ENCODE measurements at regions not wholly inside any gene's neighbourhood (a gene's known extent, or its start where the extent isn't known, plus 50 kb on each side); places are given as distances from the start of the nearest gene placed in this dataset.
"Not testable (repeated sequence)": the region's sequence is repeated elsewhere in the genome, so short reads cannot be mapped to it uniquely, and the experiment has no call there.

- ChIA-PET RAD21 (ENCODE audit: low non-redundant PET in 1 of 2, low total read pairs in 2 of 2, uncharacterized antibody in 2 of 2, unreplicated experiment in 2 of 2) (no interaction called here), POLR2A (interaction anchor here (0.6 kb wide), 1 partner anchor 217 kb away, joined by 3 read pairs; no protein-coding TSS in a partner anchor), CTCF (no interaction called here)
- DNase-seq (ENCODE audit: low read depth, low spot score): no peak
- ATAC-seq: no peak
- H3K27me3 ChIP-seq (ENCODE audit: insufficient read depth, low read length): no peaks in the 10 kb centered on the region
- H3K4me2 ChIP-seq (ENCODE audit: low read length): no peak overlapping the region
- peaks cover 0 to 5% of the 10 kb centered on the region in 2 experiments; a peak in 1 of 4 replicates for H3K9me3 ChIP-seq (ENCODE audit: control insufficient read depth in 1 of 2, insufficient read depth in 1 of 2, low read depth in 1 of 2, low read length in 2 of 2)
- H3K27ac ChIP-seq (ENCODE audit: low read depth, low read length): no peak overlapping the region
- intact Hi-C loops (cut with micrococcal nuclease): no loop called here
- 0 out of 4 replicates have a peak, but pooled peaks cover 0 to 3% of the 10 kb centered on the region in 2 experiments for H3K4me1 ChIP-seq (ENCODE audit: control insufficient read depth in 1 of 2, insufficient read depth in 2 of 2, low read length in 2 of 2)
- H3K36me3 ChIP-seq (ENCODE audit: control insufficient read depth in 1 of 2, insufficient read depth in 2 of 2, low read length in 2 of 2): no peaks in the 10 kb centered on the region
- no peaks in the 10 kb centered on the region for H3K79me2 ChIP-seq (ENCODE audit: insufficient read depth, low read length)
- no peak overlapping the region for H2AFZ ChIP-seq (ENCODE audit: low read depth, low read length, poor library complexity, severe bottlenecking)
- H3K9ac ChIP-seq (ENCODE audit: low read length): no peak overlapping the region
- no peaks in the 10 kb centered on the region for H4K20me1 ChIP-seq (ENCODE audit: insufficient read depth)
- no peak for TF ChIP-seq ELF1 (IDR thresholded peaks at IDR 0.05; ENCODE audit: borderline replicate concordance, low read depth)
- TF ChIP-seq EZH2 (IDR thresholded peaks at IDR 0.05): no peak
- TF ChIP-seq EGR1 (IDR thresholded peaks at IDR 0.05; ENCODE audit: low read depth): no peak
- H3K4me3 ChIP-seq (replicated peaks in 1 of 2; ENCODE audit: low read depth in 1 of 2, low read length in 2 of 2): no peak overlapping the region
- H3K9me2 ChIP-seq (ENCODE audit: insufficient read depth): no peaks in the 10 kb centered on the region
- BruUV-seq (replicated peaks): no TSS peak
Observed at GRCh38 chr3:152688313-152688712, 146.6 kb upstream of the P2RY1 start.

- CTCF ChIA-PET; H3K79me2 ChIP-seq (ENCODE audit: insufficient read depth, low read length); BruUV-seq (replicated peaks); H3K9me2 ChIP-seq (ENCODE audit: insufficient read depth); POLR2A ChIA-PET; H3K9ac ChIP-seq (ENCODE audit: low read length); H3K27me3 ChIP-seq (ENCODE audit: insufficient read depth, low read length); DNase-seq (ENCODE audit: low read depth, low spot score); H4K20me1 ChIP-seq (ENCODE audit: insufficient read depth); H3K4me2 ChIP-seq (ENCODE audit: low read length); H3K9me3 ChIP-seq (ENCODE audit: control insufficient read depth in 1 of 2, insufficient read depth in 1 of 2, low read depth in 1 of 2, low read length in 2 of 2); RAD21 ChIA-PET (ENCODE audit: low non-redundant PET in 1 of 2, low total read pairs in 2 of 2, uncharacterized antibody in 2 of 2, unreplicated experiment in 2 of 2); H2AFZ ChIP-seq (ENCODE audit: low read depth, low read length, poor library complexity, severe bottlenecking); ATAC-seq; H3K36me3 ChIP-seq (ENCODE audit: control insufficient read depth in 1 of 2, insufficient read depth in 2 of 2, low read length in 2 of 2); H3K4me1 ChIP-seq (ENCODE audit: control insufficient read depth in 1 of 2, insufficient read depth in 2 of 2, low read length in 2 of 2); H3K4me3 ChIP-seq (replicated peaks in 1 of 2; ENCODE audit: low read depth in 1 of 2, low read length in 2 of 2); H3K27ac ChIP-seq (ENCODE audit: low read depth, low read length): not testable (repeated sequence)
- intact Hi-C loops (cut with micrococcal nuclease): loop anchor here (10.0 kb wide), 1 partner anchor 262 kb away; no protein-coding TSS in a partner anchor
Observed at GRCh38 chr3:152692326-152692725, 142.6 kb upstream of the P2RY1 start.

GRCh38 chr3:152693521-152694250 is 141.2 kb upstream of the P2RY1 start:
- H3K9ac ChIP-seq (ENCODE audit: low read length); BruUV-seq (replicated peaks); H3K9me3 ChIP-seq (ENCODE audit: control insufficient read depth in 1 of 2, insufficient read depth in 1 of 2, low read depth in 1 of 2, low read length in 2 of 2); ATAC-seq; POLR2A ChIA-PET; H3K4me3 ChIP-seq (replicated peaks in 1 of 2; ENCODE audit: low read depth in 1 of 2, low read length in 2 of 2); H2AFZ ChIP-seq (ENCODE audit: low read depth, low read length, poor library complexity, severe bottlenecking); H3K79me2 ChIP-seq (ENCODE audit: insufficient read depth, low read length); RAD21 ChIA-PET (ENCODE audit: low non-redundant PET in 1 of 2, low total read pairs in 2 of 2, uncharacterized antibody in 2 of 2, unreplicated experiment in 2 of 2); CTCF ChIA-PET; DNase-seq (ENCODE audit: low read depth, low spot score); H3K9me2 ChIP-seq (ENCODE audit: insufficient read depth); H4K20me1 ChIP-seq (ENCODE audit: insufficient read depth); H3K4me1 ChIP-seq (ENCODE audit: control insufficient read depth in 1 of 2, insufficient read depth in 2 of 2, low read length in 2 of 2); H3K27ac ChIP-seq (ENCODE audit: low read depth, low read length); H3K4me2 ChIP-seq (ENCODE audit: low read length); H3K27me3 ChIP-seq (ENCODE audit: insufficient read depth, low read length); H3K36me3 ChIP-seq (ENCODE audit: control insufficient read depth in 1 of 2, insufficient read depth in 2 of 2, low read length in 2 of 2): not testable (repeated sequence)
- intact Hi-C loops (cut with micrococcal nuclease): loop anchor here (10.0 kb wide), 1 partner anchor 261 kb away; no protein-coding TSS in a partner anchor
